ENCODE measurements at regions not wholly inside any gene's neighbourhood (a gene's known extent, or its start where the extent isn't known, plus 50 kb on each side); places are given as distances from the start of the nearest gene placed in this dataset.
"Not testable (repeated sequence)": the region's sequence is repeated elsewhere in the genome, so short reads cannot be mapped to it uniquely, and the experiment has no call there.

DNA sequence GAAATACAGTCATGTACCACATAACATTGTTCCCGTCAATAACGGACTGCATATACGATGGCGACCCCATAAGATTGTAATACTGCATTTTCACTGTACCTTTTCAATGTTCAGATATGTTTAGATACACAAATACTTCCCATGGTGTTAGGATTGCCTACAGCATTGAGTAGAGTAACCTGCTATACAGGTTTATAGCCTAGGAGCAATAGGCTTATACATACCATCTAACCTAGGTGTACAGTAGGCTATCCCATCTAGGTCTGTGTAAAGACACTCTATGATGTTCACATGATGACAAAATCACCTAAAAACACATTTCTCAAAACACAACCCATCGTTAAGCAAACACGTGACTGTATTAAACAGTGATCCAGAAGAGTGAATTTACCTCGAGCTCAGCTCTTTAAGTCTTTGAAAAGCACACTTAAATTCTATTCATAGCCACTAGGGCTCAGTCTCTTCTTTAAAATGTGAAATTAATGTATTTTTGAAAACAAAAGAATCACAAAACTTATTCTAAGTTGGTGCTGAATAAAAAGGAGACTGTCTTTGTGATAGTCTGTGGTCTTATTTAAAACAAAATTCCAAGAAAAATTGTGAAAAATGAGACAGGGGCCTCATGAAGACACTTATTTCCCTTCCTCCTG, 239.1 kb upstream of the ARID2 start:
- Mint-ChIP-seq H3K36me3 (ENCODE audit: low read depth) (no peaks in the 10 kb centered on the region), H3K27me3 (no peaks in the 10 kb centered on the region), H3K4me1 (ENCODE audit: low read depth) (no peaks in the 10 kb centered on the region), H3K9me3 (peaks cover 7% of the 10 kb centered on the region), H3K4me3 (no peak overlapping the region), H3K27ac (no peak overlapping the region)
- intact Hi-C loops (cut with micrococcal nuclease), result no loop called here

DNA sequence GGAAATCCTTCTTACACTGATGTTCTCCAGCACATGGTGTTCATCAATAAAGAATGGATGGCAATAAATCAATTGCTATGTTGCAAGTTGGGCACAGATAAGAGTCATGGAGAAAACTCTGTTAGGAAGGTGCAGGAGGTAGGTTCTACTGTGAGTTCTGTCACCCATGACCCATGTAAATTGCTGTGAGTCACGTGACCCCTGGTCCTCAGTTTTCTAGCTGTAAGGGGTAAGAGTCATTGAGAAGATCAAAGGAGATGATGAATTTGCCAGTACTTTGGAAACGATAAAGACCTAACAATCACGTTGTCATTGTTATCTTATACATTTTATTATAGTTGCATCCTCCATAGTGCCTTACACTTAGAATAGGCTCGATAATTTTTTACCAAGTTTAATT, 235.2 kb upstream of the ARID2 start:
- Mint-ChIP-seq H3K27me3 (no peaks in the 10 kb centered on the region), H3K27ac (no peak overlapping the region), H3K4me1 (ENCODE audit: low read depth) (no peaks in the 10 kb centered on the region), H3K4me3 (no peak overlapping the region), H3K9me3 (peaks cover 7% of the 10 kb centered on the region), H3K36me3 (ENCODE audit: low read depth) (no peaks in the 10 kb centered on the region)
- intact Hi-C loops (cut with micrococcal nuclease), result no loop called here

DNA sequence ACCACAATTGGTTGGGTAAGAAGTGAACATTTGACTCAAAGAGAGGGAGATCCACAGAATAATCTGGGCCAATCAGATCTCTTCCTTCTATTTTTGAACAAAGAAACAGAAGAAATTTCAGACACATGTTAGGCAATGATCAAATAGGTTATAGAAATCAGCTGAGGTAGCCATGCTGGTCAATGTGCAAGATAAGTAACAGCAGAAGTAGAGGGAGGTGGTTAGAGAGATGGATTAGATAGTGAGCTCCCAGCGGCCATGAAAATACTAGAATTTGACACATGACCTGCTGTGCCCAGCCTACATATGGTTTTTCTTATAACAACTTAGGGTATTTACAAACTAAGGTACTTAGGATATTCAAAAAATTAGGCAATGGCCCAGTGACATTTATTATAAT, 230.9 kb upstream of the ARID2 start:
- H3K4me1 Mint-ChIP-seq (ENCODE audit: low read depth), result peaks cover 12% of the 10 kb centered on the region
- no peaks in the 10 kb centered on the region for H3K9me3 Mint-ChIP-seq
- no peak overlapping the region for H3K4me3 Mint-ChIP-seq
- intact Hi-C loops (cut with micrococcal nuclease), result no loop called here
- no peaks in the 10 kb centered on the region for H3K36me3 Mint-ChIP-seq (ENCODE audit: low read depth)
- H3K27me3 Mint-ChIP-seq, result no peaks in the 10 kb centered on the region
- H3K27ac Mint-ChIP-seq, result no peak overlapping the region

DNA sequence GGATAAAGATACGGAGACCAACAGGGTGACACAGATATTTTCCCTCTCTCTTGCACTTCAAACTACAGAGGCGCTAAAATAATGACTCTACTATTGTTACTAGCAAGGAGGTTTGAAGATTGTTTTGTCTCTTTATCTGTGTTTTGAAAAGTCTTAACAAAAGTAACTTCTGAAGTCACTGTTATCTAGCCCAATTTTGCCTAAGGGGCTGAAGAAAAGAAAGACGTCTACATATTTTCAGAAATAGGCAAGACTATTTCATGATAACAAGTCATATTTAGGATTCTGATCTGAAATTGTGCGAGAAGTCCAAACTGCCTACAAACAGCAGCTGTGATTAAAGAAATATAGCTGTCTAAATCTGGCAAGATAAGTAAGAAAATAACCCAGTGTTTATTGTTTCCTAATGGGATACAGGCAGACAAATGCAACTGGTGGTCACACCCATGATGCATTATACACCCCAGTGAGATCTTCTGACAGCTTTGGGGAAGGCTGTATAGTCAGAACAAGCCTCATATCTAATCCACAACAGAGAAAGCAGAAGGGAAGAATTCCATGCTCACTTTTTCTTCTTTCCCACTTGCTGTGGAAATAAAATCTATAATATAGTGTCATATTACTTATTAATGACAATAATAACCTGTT, 226.9 kb upstream of the ARID2 start:
- Mint-ChIP-seq H3K4me1 (ENCODE audit: low read depth) (peaks cover 12% of the 10 kb centered on the region), H3K36me3 (ENCODE audit: low read depth) (no peaks in the 10 kb centered on the region), H3K9me3 (no peaks in the 10 kb centered on the region), H3K4me3 (no peak overlapping the region), H3K27ac (no peak overlapping the region), H3K27me3 (no peaks in the 10 kb centered on the region)
- intact Hi-C loops (cut with micrococcal nuclease), result no loop called here

DNA sequence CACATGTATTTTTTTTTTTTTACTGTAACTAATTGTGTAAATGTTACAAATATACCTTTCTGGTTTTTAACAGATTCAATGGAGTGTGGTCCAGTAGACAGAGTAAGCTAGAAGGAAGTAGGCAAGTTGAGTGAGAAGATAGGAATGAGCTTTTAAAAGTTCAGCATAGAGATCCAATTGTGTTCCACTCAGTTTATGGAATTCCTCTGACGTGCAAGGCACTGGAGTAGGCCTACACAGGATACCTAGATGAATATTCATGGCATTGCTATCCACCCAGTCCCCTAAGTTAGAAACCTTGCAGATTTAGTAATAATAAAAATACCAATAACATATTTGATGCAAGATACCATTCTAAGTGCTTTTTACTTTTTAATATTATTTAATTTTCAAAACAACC, 225.6 kb upstream of the ARID2 start:
- intact Hi-C loops (cut with micrococcal nuclease), result no loop called here
- H3K4me3 Mint-ChIP-seq, result no peak overlapping the region
- no peaks in the 10 kb centered on the region for H3K9me3 Mint-ChIP-seq
- peaks cover 15% of the 10 kb centered on the region for H3K4me1 Mint-ChIP-seq (ENCODE audit: low read depth)
- H3K27ac Mint-ChIP-seq, result no peak overlapping the region
- no peaks in the 10 kb centered on the region for H3K36me3 Mint-ChIP-seq (ENCODE audit: low read depth)
- H3K27me3 Mint-ChIP-seq, result no peaks in the 10 kb centered on the region

DNA sequence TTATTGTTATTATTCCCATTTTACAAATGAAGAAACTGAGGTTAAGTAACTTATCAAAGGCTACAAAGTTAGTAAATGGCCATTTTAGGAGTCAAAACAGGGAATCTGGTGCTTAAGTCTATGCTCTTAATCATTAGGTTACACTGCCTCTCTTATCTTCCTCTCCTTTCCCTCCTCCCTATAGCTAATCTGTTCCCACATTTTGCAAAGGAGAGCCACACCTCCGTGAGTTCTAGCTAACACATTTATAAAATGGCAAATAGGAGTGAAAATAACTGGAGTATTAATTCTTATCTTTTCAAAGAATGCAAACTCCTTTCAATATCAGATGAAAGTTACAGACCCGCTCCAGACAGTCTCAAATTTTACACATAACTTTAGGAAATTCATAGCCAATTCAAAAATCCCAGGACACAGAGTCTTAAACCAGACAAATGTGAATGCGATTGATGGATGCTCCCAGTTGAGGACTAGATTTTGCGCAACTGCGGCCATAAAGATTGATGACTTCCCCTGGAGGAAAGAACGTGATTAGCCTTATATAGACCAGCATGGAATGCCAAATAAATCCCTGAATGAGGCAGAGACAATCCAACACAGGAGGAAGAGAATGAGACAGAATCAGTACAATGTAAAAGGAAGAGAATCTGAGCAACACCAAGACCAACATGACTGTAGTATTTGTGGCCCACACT, 225.0 kb upstream of the ARID2 start:
- no peaks in the 10 kb centered on the region for H3K27me3 Mint-ChIP-seq
- no peaks in the 10 kb centered on the region for H3K9me3 Mint-ChIP-seq
- H3K36me3 Mint-ChIP-seq (ENCODE audit: low read depth), result no peaks in the 10 kb centered on the region
- H3K4me1 Mint-ChIP-seq (ENCODE audit: low read depth), result peaks cover 20% of the 10 kb centered on the region
- intact Hi-C loops (cut with micrococcal nuclease), result no loop called here
- no peak overlapping the region for H3K4me3 Mint-ChIP-seq
- no peak overlapping the region for H3K27ac Mint-ChIP-seq

DNA sequence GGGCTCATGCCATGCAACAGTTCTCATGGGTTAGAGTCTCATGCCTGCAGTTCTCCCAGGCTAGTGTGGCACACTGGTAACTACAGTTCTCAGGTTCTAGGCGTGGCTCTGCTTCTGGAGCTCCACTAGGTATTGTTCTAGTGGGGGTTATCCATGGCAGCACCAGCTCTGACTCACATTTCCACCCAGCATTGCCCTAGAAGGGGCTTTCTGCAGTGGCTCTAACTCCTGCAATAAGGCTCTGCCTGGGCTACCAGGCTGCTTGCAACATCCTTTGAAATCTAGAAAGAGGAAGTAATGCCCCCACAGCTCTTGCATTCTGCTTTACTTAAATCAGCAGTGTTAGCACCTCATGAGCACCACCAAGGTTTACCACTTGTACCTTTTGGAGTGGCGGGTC, 220.3 kb upstream of the ARID2 start:
- H3K9me3 Mint-ChIP-seq, result peaks cover 34% of the 10 kb centered on the region
- no peaks in the 10 kb centered on the region for H3K36me3 Mint-ChIP-seq (ENCODE audit: low read depth)
- intact Hi-C loops (cut with micrococcal nuclease), result no loop called here
- H3K27ac Mint-ChIP-seq, result no peak overlapping the region
- no peaks in the 10 kb centered on the region for H3K27me3 Mint-ChIP-seq
- peaks cover 9% of the 10 kb centered on the region for H3K4me1 Mint-ChIP-seq (ENCODE audit: low read depth)
- H3K4me3 Mint-ChIP-seq, result no peak overlapping the region

DNA sequence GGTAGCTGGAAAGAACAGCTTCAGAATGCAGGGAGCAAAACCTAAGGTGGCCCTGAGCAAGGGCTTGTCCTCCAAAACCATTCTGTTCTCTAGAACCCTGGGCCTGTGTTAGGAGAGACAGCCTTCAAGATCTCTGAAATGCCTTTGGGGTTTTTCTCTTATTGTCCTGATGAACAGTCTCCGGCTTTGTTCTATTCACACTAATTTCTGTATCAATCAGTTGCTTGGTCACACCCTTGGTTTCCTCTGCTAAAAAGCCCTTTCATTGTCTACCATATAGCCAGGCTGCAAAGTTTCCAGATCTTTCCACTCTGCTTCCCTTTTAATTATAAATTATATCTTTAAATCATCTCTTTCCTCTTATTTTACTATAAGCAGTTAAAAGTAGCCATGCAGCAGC, 219.9 kb upstream of the ARID2 start:
- peaks cover 9% of the 10 kb centered on the region for H3K4me1 Mint-ChIP-seq (ENCODE audit: low read depth)
- H3K27ac Mint-ChIP-seq, result no peak overlapping the region
- H3K27me3 Mint-ChIP-seq, result no peaks in the 10 kb centered on the region
- intact Hi-C loops (cut with micrococcal nuclease), result no loop called here
- peaks cover 34% of the 10 kb centered on the region for H3K9me3 Mint-ChIP-seq
- no peak overlapping the region for H3K4me3 Mint-ChIP-seq
- H3K36me3 Mint-ChIP-seq (ENCODE audit: low read depth), result no peaks in the 10 kb centered on the region

DNA sequence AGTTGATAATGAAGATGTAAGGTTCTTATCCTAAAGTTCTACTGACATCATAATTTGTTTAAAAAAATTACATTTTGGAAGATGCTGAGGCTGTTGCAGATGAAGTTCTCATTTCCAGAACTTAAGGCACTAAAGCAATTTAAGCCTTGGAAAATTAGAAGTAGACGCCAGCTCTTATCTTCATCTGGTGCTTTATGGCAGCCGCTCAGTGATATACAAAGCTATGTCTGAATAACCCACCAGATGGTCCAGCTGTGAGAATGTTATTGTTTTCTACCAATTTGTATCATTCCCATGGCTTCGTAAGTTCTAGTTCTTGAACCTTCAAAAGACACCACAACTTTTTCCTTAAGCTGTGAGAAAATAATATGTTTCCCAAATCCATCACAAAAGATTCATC, 212.1 kb upstream of the ARID2 start:
- H3K36me3 Mint-ChIP-seq (ENCODE audit: low read depth), result no peaks in the 10 kb centered on the region
- intact Hi-C loops (cut with micrococcal nuclease), result no loop called here
- H3K27ac Mint-ChIP-seq, result no peak overlapping the region
- no peaks in the 10 kb centered on the region for H3K27me3 Mint-ChIP-seq
- peaks cover 8% of the 10 kb centered on the region for H3K4me1 Mint-ChIP-seq (ENCODE audit: low read depth)
- no peak overlapping the region for H3K4me3 Mint-ChIP-seq
- H3K9me3 Mint-ChIP-seq, result peaks cover 10% of the 10 kb centered on the region

DNA sequence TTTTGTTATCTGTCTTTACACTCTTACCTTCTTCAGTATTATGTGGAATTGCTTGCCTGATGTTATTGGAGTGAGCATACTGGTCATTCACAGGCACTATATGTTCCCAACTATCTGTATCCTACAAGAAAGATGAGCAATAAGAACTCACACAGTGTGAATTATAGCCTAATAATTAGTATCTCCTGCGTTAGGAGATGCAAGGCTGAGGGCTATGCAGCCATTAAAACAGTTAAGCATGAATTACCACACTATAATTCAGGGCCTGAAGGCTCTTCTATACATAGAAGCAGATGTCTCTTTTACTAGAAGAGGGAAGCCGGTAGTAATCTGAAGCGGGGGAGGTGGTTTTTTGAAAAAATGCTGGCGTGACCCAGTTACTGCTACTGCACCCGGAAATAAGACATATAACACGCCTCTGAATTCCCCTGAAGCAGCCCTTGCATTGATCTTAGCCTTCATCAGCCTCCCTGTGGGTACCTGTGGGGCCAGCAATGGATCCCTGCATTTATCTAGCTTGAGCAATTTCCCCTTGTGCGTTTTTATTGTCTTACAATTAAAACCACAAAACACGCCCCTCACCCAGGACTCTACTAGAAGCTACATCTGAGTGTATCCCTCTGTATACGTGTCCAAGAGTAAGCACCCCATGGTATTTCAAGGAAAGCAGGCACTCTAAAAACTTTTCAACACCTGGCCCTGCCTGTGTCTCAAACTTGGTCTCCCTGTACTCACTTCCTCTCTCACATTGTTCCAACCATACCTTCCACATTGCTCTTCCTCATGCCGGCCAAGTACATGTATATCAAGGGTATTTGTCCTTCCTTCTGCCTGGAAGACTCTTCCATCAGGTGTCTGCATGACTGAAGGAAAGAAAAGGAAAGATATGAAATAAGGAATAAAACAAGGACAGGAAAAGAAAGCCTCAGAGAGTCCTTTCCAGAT, 210.9 kb upstream of the ARID2 start:
- no peaks in the 10 kb centered on the region for H3K27me3 Mint-ChIP-seq
- no peaks in the 10 kb centered on the region for H3K36me3 Mint-ChIP-seq (ENCODE audit: low read depth)
- no peak overlapping the region for H3K27ac Mint-ChIP-seq
- peaks cover 8% of the 10 kb centered on the region for H3K4me1 Mint-ChIP-seq (ENCODE audit: low read depth)
- H3K9me3 Mint-ChIP-seq, result no peaks in the 10 kb centered on the region
- no peak overlapping the region for H3K4me3 Mint-ChIP-seq
- intact Hi-C loops (cut with micrococcal nuclease), result no loop called here

DNA sequence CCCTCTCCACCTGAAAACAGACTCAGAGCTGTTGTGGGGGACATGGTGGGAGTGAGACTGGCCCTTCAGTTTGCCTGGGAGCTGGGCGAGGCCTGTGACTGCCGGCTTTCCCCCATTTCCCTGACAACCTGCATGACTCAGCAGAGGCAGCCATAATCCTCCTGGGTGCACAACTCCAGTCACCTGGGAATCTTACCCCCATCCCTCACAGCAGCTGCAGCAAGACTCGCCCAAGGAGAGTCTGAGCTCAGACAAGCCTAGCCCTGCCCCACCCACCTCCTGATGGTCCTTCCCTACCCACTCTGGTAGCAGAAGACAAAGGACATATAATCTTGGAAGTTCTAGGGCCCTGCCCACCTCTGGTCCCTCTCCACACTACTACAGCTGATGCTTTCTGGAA, 207.3 kb upstream of the ARID2 start:
- H3K27ac Mint-ChIP-seq, result no peak overlapping the region
- H3K9me3 Mint-ChIP-seq, result peaks cover 5% of the 10 kb centered on the region
- intact Hi-C loops (cut with micrococcal nuclease), result no loop called here
- H3K36me3 Mint-ChIP-seq (ENCODE audit: low read depth), result no peaks in the 10 kb centered on the region
- peaks cover 8% of the 10 kb centered on the region for H3K4me1 Mint-ChIP-seq (ENCODE audit: low read depth)
- H3K4me3 Mint-ChIP-seq, result no peak overlapping the region
- H3K27me3 Mint-ChIP-seq, result no peaks in the 10 kb centered on the region

DNA sequence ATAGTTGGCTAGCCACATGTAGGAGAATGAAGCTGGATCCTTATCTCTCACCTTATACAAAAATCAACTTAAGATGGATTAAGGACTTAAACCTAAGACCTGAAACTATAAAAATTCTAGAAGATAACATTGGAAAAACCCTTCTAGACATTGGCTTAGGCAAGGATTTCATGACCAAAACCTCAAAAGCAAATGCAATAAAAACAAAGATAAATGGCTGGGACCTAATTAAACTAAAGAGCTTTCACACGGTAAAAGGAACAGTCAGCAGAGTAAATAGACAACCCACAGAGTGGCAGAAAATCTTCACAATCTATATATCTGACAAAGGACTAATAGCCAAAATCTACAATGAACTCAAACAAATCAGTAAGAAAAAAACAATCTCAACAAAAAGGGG, 202.7 kb upstream of the ARID2 start:
- H3K27me3 Mint-ChIP-seq; H3K4me3 Mint-ChIP-seq; H3K36me3 Mint-ChIP-seq (ENCODE audit: low read depth); intact Hi-C loops (cut with micrococcal nuclease); H3K27ac Mint-ChIP-seq; H3K4me1 Mint-ChIP-seq (ENCODE audit: low read depth): not testable (repeated sequence)
- H3K9me3 Mint-ChIP-seq, result peaks cover 20% of the 10 kb centered on the region

DNA sequence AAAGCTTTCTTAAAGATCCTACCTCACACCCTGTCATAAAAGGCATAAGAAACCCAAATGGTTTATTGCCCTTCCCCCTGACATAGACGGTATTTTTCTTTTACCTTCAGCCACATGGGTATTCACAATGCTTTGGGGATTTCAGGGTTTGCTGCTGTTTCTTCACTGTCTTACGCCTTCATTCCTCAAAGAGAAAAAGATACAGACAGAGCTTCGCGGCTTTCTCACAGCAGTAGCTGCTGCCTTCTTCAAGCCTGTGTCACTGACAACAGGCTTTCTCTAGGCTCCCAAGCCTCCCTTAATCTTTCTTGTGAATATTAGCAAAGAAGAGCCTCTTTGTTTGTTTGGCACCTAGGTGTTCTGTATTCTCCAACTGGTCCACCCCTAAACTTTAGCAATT, 197.4 kb upstream of the ARID2 start:
- Mint-ChIP-seq H3K36me3 (ENCODE audit: low read depth) (no peaks in the 10 kb centered on the region), H3K27me3 (no peaks in the 10 kb centered on the region)
- intact Hi-C loops (cut with micrococcal nuclease), result no loop called here

More for the DNA sequence above, 197.4 kb upstream of the ARID2 start:
- no peak overlapping the region for H3K27ac Mint-ChIP-seq
- no peak overlapping the region for H3K4me3 Mint-ChIP-seq
- no peaks in the 10 kb centered on the region for H3K4me1 Mint-ChIP-seq (ENCODE audit: low read depth)
- H3K9me3 Mint-ChIP-seq, result peaks cover 17% of the 10 kb centered on the region
